ENCODE measurements at regions not wholly inside any gene's neighbourhood (a gene's known extent, or its start where the extent isn't known, plus 50 kb on each side); places are given as distances from the start of the nearest gene placed in this dataset.

GRCh38 chr1:50348449-50349241 lies 74.6 kb downstream of the DMRTA2 start:
- H3K4me3 ChIP-seq (ENCODE audit: low read depth, low read length): no peak overlapping the region
- DNase-seq (ENCODE audit: low read depth): peak; percentile 37
- peak; percentile 92 for TF ChIP-seq CTCF (conservative IDR thresholded peaks at IDR 0.05; ENCODE audit: low read depth, low read length)

GRCh38 chr1:50347933-50348332 lies 75.3 kb downstream of the DMRTA2 start:
- TF ChIP-seq CTCF (conservative IDR thresholded peaks at IDR 0.05; ENCODE audit: low read depth, low read length): no peak
- DNase-seq (ENCODE audit: low read depth): no peak

DNA sequence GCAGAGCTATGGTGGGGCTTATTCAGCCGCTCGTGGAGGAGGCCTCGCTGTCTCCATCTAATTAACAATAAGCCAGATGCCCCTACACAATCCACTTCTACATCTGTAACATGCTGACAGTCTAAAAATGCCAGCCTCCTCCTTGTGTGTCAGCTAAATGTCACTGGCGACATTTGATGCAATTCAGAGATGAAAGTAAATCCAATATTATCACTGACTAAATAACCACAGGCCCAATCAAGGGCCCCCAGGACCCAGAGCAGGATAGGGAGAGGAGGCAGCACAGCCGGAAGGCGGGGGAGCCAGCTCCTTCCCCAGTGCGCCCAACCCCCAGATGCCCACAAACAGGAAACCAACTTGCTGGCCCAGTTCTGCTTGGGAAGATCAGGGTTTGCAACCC lies 76.6 kb downstream of the DMRTA2 start:
- no peak for TF ChIP-seq CTCF (conservative IDR thresholded peaks at IDR 0.05; ENCODE audit: low read depth, low read length)
- H3K4me3 ChIP-seq (ENCODE audit: low read depth, low read length): no peak overlapping the region
- DNase-seq (ENCODE audit: low read depth): no peak

More at GRCh38 chr1:50347933-50348332, 75.3 kb downstream of the DMRTA2 start:
- H3K4me3 ChIP-seq (ENCODE audit: low read depth, low read length): no peak overlapping the region

DNA sequence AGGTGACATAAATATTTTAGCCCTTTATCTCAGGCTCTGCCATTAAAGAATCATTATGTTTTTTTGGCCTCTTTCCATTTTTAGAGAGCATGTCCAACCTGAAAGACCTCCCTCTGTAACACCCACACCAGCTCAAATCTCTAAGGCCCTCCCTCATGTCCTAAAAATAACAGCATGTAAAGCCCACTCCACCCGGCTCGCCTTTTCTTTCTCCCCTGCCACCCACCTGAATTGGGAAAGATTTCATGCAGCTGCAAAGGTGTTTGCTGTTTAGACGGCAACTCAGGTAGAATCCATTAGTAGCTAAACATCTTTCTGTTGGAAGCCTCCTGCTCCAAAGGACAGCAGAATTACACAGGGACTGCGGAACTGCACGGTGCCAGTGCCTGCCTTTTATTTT lies 79.9 kb downstream of the DMRTA2 start:
- TF ChIP-seq CTCF (conservative IDR thresholded peaks at IDR 0.05; ENCODE audit: low read depth, low read length): no peak
- no peak overlapping the region for H3K4me3 ChIP-seq (ENCODE audit: low read depth, low read length)
- no peak for DNase-seq (ENCODE audit: low read depth)

DNA sequence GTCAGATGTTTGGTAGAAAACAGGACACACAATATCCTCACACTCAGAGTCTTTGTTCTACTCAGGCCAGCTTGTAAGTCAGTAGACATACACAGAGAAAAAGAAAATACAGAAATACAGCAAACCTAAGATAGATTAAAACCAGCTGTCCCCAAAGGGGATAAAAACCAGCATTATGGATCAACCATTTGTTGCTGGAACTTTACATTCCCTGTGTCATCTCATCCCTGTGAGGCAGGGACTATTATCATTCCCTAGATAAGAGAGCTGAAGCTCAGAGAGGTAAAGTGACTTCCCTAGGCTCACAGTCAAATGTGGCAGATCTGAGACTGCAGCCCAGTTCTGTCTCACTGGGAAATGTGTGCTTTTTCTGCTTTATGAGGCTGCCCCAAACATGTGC lies 80.7 kb downstream of the DMRTA2 start:
- H3K4me3 ChIP-seq (ENCODE audit: low read depth, low read length): no peak overlapping the region
- no peak for DNase-seq (ENCODE audit: low read depth)
- TF ChIP-seq CTCF (conservative IDR thresholded peaks at IDR 0.05; ENCODE audit: low read depth, low read length): no peak

- no peak for DNase-seq (ENCODE audit: low read depth)
- no peak overlapping the region for H3K4me3 ChIP-seq (ENCODE audit: low read depth, low read length)
- TF ChIP-seq CTCF (conservative IDR thresholded peaks at IDR 0.05; ENCODE audit: low read depth, low read length): no peak
Measured at GRCh38 chr1:50335036-50335435, 88.2 kb downstream of the DMRTA2 start.

- peak overlapping the region; percentile 63 for H3K4me3 ChIP-seq (ENCODE audit: low read depth, low read length)
- no peak for DNase-seq (ENCODE audit: low read depth)
- peak; percentile 58 for TF ChIP-seq CTCF (conservative IDR thresholded peaks at IDR 0.05; ENCODE audit: low read depth, low read length)
Measured at GRCh38 chr1:50333595-50333974, 89.7 kb downstream of the DMRTA2 start.
